Endothelial cell of umbilical vein (primary cell): ENCODE measurements at regions not wholly inside any gene's neighbourhood (a gene's known extent, or its start where the extent isn't known, plus 50 kb on each side); places are given as distances from the start of the nearest gene placed in this dataset.

Experiments
- BruUV-seq: library from RNA; stranded (reverse); fragments of 400-500 nt; replicated peaks from 2 replicates; lab custom pipeline; 2021; lab: Mats Ljungman, UMichigan
- CTCF ChIA-PET: fragments of 300-600, 350-600 bp; sonication (Branson Sonifier 250); formaldehyde crosslinking; loops from one replicate; lab custom pipeline; 2021; ENCODE audit warnings: antibody characterized with exemption, inconsistent platforms; lab: Charles Lee
- POLR2A ChIA-PET: fragments of 300-600, 350-600 bp; sonication (Branson Sonifier 250); formaldehyde crosslinking; loops from one replicate; lab custom pipeline; 2021; ENCODE audit warnings: antibody characterized with exemption, inconsistent platforms; lab: Charles Lee
- DNase-seq: peaks from one replicate; pipeline ENCODE4 v3.0.0-alpha.2; 2011; ENCODE audit warnings: low read depth, low spot score
- FAIRE-seq: peaks from 2 replicates; lab custom pipeline; 2011; peaks lifted over from hg19 to GRCh38; lab: Jason Lieb, UNC
- H2AFZ ChIP-seq: 2 replicates; pipeline ENCODE4 v1.6.0; 2012; ENCODE audit warnings: low read depth, low read length, control low read depth, inconsistent platforms
- H3K27ac ChIP-seq: 2 replicates; pipeline ENCODE4 v1.5.1; 2011; ENCODE audit warnings: low read depth, mild to moderate bottlenecking, control low read depth, low read length, moderate library complexity; ENCODE audit not compliant: insufficient read depth
- H3K27me3 ChIP-seq, 2 experiments: 2 replicates each; pipeline versions ENCODE4 v1.6.0 to v1.6.1; 2011; ENCODE audit warnings: low read length in 2 of 2, mixed read lengths in 1 of 2; ENCODE audit not compliant: control insufficient read depth in 2 of 2, insufficient read depth in 2 of 2
- H3K36me3 ChIP-seq, 2 experiments: 2 replicates in 1 of 2; 3 replicates in 1 of 2; pipeline ENCODE4 v1.5.1; 2011; ENCODE audit warnings: low read length in 2 of 2, mild to moderate bottlenecking in 1 of 2, moderate library complexity in 1 of 2; ENCODE audit not compliant: control insufficient read depth in 2 of 2, insufficient read depth in 2 of 2; ENCODE audit errors: extremely low read depth in 1 of 2
- H3K4me1 ChIP-seq: 3 replicates; pipeline ENCODE4 v1.5.1; 2011; ENCODE audit warnings: mild to moderate bottlenecking, low read length; ENCODE audit not compliant: control insufficient read depth, insufficient read depth; ENCODE audit errors: extremely low read depth
- H3K4me2 ChIP-seq: 2 replicates; pipeline ENCODE4 v1.6.1; 2011; ENCODE audit warnings: low read length, control low read depth, mixed read lengths; ENCODE audit not compliant: insufficient read depth
- H3K4me3 ChIP-seq, 3 experiments: fragments of 200-600 bp in 1 of 3; sonication (generic), shearing (Covaris generic) in 1 of 3; replicated peaks in 1 of 3; 2 replicates each; pipeline ENCODE4 v1.5.1; 2011 to 2016; ENCODE audit warnings: control low read depth in 3 of 3, low read length in 3 of 3, mild to moderate bottlenecking in 2 of 3, inconsistent platforms in 1 of 3, low read depth in 1 of 3, moderate library complexity in 1 of 3; ENCODE audit not compliant: insufficient read depth in 1 of 3
- H3K79me2 ChIP-seq: 2 replicates; pipeline ENCODE4 v1.6.0; 2012; ENCODE audit warnings: low read length, inconsistent platforms; ENCODE audit not compliant: control insufficient read depth, insufficient read depth
- H3K9ac ChIP-seq: replicated peaks from 2 replicates; pipeline ENCODE3; 2011; ENCODE audit warnings: low read length, control low read depth; ENCODE audit not compliant: insufficient read depth; ENCODE audit errors: extremely low read depth
- H3K9me1 ChIP-seq: replicated peaks from 3 replicates; pipeline ENCODE4 v1.6.0; 2011; ENCODE audit warnings: mild to moderate bottlenecking, low read length; ENCODE audit not compliant: control insufficient read depth, insufficient read depth; ENCODE audit errors: extremely low read depth
- H3K9me3 ChIP-seq: replicated peaks from 2 replicates; pipeline ENCODE4 v1.5.1; 2012; ENCODE audit warnings: low read length, inconsistent platforms; ENCODE audit not compliant: control insufficient read depth, insufficient read depth
- H4K20me1 ChIP-seq: replicated peaks from 2 replicates; pipeline ENCODE3; 2011; ENCODE audit warnings: mild to moderate bottlenecking, low read length; ENCODE audit not compliant: control insufficient read depth, insufficient read depth; ENCODE audit errors: extremely low read depth
- CTCF ChIP-seq, 2 donors: IDR thresholded peaks; 1 replicate in 1 of 2; 2 replicates in 1 of 2; pipeline ENCODE4 v1.5.1; 2011; ENCODE audit warnings: low read length in 2 of 2, mild to moderate bottlenecking in 2 of 2, moderate library complexity in 2 of 2, control low read depth in 1 of 2, inconsistent platforms in 1 of 2, low read depth in 1 of 2; ENCODE audit not compliant: insufficient read depth in 1 of 2; ENCODE audit errors: extremely low read depth in 1 of 2
- EZH2 ChIP-seq: IDR thresholded peaks from 2 replicates; pipeline ENCODE4 v1.6.1; 2012; ENCODE audit warnings: borderline replicate concordance, low read depth, mild to moderate bottlenecking, moderate library complexity, low read length, inconsistent platforms; ENCODE audit not compliant: severe bottlenecking
- FOS ChIP-seq: IDR thresholded peaks from 2 replicates; pipeline ENCODE4 v1.6.1; 2011; ENCODE audit warnings: mild to moderate bottlenecking, low read length, moderate library complexity, borderline replicate concordance; ENCODE audit not compliant: insufficient read depth
- GATA2 ChIP-seq: IDR thresholded peaks from 2 replicates; pipeline ENCODE4 v1.7.0; 2011; ENCODE audit warnings: low read depth, mild to moderate bottlenecking, moderate library complexity, mixed read lengths, low read length; ENCODE audit not compliant: insufficient read length, insufficient read depth
- JUN ChIP-seq: IDR thresholded peaks from 2 replicates; pipeline ENCODE4 v1.6.1; 2011; ENCODE audit warnings: borderline replicate concordance, low read depth; ENCODE audit not compliant: insufficient read length, insufficient read depth
- MAX ChIP-seq: IDR thresholded peaks from 2 replicates; pipeline ENCODE4 v1.6.1; 2011; ENCODE audit not compliant: insufficient read depth, insufficient read length
- MYC ChIP-seq: IDR thresholded peaks from one replicate; pipeline ENCODE4 v1.6.1; 2011; ENCODE audit warnings: mild to moderate bottlenecking, low read depth, low read length
- POLR2A ChIP-seq: IDR thresholded peaks from 2 replicates; pipeline ENCODE4 v1.6.1; 2012; ENCODE audit warnings: low read depth, mild to moderate bottlenecking, control low read depth, low read length
- POLR2AphosphoS5 ChIP-seq: IDR thresholded peaks from 2 replicates; pipeline ENCODE4 v1.6.1; 2012; ENCODE audit warnings: low read depth, mild to moderate bottlenecking, control low read depth, low read length, moderate library complexity; ENCODE audit not compliant: insufficient read depth
- dilution Hi-C: fragments of 300-500 bp; cut with MboI; formaldehyde crosslinking; loops from one replicate; pipeline ENCODE4 v1.15.0; 2019; ENCODE audit warnings: low sequenced_read_pairs; ENCODE audit not compliant: extremely low pct_ligation_motif_present
- intact Hi-C: fragments of 100-400 bp; cut with micrococcal nuclease; formaldehyde crosslinking; loops from one replicate; pipeline ENCODE4 v1.10.0; 2022

DNA sequence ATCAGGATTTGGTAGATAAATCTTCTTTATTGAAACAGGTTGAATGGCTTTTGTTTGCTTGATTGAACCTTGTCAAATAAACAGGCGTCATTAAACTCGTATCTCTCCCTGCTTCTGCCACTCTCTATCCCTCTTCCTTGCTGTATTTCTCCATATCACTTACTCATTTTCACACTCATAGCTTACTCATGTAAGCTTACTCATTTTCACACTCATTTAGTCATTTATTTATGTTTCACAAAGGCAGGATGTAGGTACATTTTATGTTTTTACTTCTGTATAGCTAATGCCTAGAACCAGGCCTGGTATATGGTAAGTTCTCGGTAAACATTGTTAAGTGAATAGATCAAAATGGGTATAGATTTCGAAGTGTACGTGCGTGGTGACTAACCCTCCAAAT lies 450.0 kb downstream of the PMP22 start:
- Histone ChIP-seq H3K4me2 (no peak overlapping the region), H3K36me3 (no peaks in the 10 kb centered on the region), H3K9me3 (no peaks in the 10 kb centered on the region), H3K4me3 (no peak overlapping the region), H4K20me1 (no peaks in the 10 kb centered on the region), H3K79me2 (no peaks in the 10 kb centered on the region), H3K27me3 (no peaks in the 10 kb centered on the region), H3K27ac (no peak overlapping the region), H2AFZ (no peak overlapping the region), H3K9me1 (no peaks in the 10 kb centered on the region), H3K4me1 (no peaks in the 10 kb centered on the region), H3K9ac (no peak overlapping the region)
- no peak for FAIRE-seq
- DNase-seq: no peak
- BruUV-seq: no TSS peak
- ChIA-PET CTCF (no interaction called here), POLR2A (no interaction called here)
- intact Hi-C loops: no loop called here
- TF ChIP-seq POLR2AphosphoS5 (no peak), JUN (no peak), CTCF (IDR thresholded peaks at IDR 0.05; ENCODE audit: extremely low read depth in 1 of 2, insufficient read depth in 1 of 2, low read depth in 1 of 2, low read length in 2 of 2) (no peak), FOS (no peak)
- dilution Hi-C loops: no loop called here

GRCh38 chr17:14813649-14814370 lies 451.3 kb downstream of the PMP22 start:
- ChIA-PET CTCF (no interaction called here), POLR2A (no interaction called here)
- Histone ChIP-seq H3K9me3 (no peaks in the 10 kb centered on the region), H3K36me3 (no peaks in the 10 kb centered on the region), H2AFZ (no peak overlapping the region), H4K20me1 (no peaks in the 10 kb centered on the region), H3K9ac (no peak overlapping the region), H3K79me2 (no peaks in the 10 kb centered on the region), H3K4me1 (no peaks in the 10 kb centered on the region), H3K4me3 (no peak overlapping the region), H3K9me1 (no peaks in the 10 kb centered on the region), H3K27me3 (no peaks in the 10 kb centered on the region), H3K4me2 (no peak overlapping the region), H3K27ac (no peak overlapping the region)
- TF ChIP-seq POLR2AphosphoS5: no peak
- TF ChIP-seq POLR2A: no peak
- no peak for TF ChIP-seq FOS
- TF ChIP-seq EZH2: no peak
- TF ChIP-seq GATA2: no peak
- no peak for TF ChIP-seq CTCF (IDR thresholded peaks at IDR 0.05; ENCODE audit: extremely low read depth in 1 of 2, insufficient read depth in 1 of 2, low read depth in 1 of 2, low read length in 2 of 2)
- no peak for TF ChIP-seq JUN
- no peak for TF ChIP-seq MYC
- TF ChIP-seq MAX: no peak
- FAIRE-seq (no peak), DNase-seq (no peak)
- intact Hi-C loops: no loop called here
- BruUV-seq: no TSS peak
- dilution Hi-C loops: no loop called here
